Left ventricle myocardium inferior (tissue), 1 donor: ENCODE measurements at regions not wholly inside any gene's neighbourhood (a gene's known extent, or its start where the extent isn't known, plus 50 kb on each side); places are given as distances from the start of the nearest gene placed in this dataset.

ENCODE experiments used
- DNase-seq: peaks from one replicate; pipeline ENCODE4 v3.0.0-alpha.2; 2020
- H3K27ac ChIP-seq: fragments of 200-600 bp; replicated peaks from 2 replicates; pipeline ENCODE4 v1.8.0; 2021
- H3K27me3 ChIP-seq: fragments of 200-600 bp; 2 replicates; pipeline ENCODE4 v1.8.0; 2021; ENCODE audit warnings: low read depth
- H3K36me3 ChIP-seq: fragments of 200-600 bp; 2 replicates; pipeline ENCODE4 v1.8.0; 2021
- H3K4me1 ChIP-seq: fragments of 200-600 bp; 2 replicates; pipeline ENCODE4 v1.8.0; 2021
- H3K4me3 ChIP-seq: fragments of 200-600 bp; 2 replicates; pipeline ENCODE4 v1.8.0; 2021; ENCODE audit warnings: mild to moderate bottlenecking, moderate library complexity
- H3K9me3 ChIP-seq: fragments of 200-600 bp; replicated peaks from 2 replicates; pipeline ENCODE4 v1.8.0; 2021
- intact Hi-C: fragments of 100-400 bp; cut with micrococcal nuclease; formaldehyde crosslinking; loops from one replicate; pipeline ENCODE4 v1.11.0; 2022
- TF ChIP-seq, protein P1 (sequence below): fragments of 200-600 bp; IDR thresholded peaks from 2 replicates; pipeline ENCODE4 v1.8.0; 2021; ENCODE audit warnings: antibody characterized with exemption, mild to moderate bottlenecking, borderline replicate concordance
- donor health status: DM: no; HTN: yes; CAD: no; lungs with severe emphysema.

DNA sequence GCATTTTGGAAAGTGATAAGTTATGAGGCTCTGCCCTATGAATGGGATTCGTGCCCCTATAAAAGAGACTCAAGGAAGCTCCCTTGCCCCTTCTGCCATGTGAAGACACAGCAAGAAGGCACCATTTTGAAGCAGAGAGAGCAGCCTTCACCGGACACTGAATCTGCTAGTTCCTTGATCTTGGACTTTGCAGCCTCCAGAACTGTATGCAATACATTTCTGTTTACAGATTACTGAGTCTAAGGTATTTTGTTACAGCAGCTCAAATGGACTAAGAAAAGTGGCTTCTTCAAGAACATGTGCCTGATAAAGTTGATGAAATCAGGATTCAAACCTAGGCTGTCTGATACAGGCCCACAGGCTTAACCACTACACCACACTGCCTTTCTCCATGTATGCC lies 131.6 kb upstream of the MAP3K1 start:
- Histone ChIP-seq H3K9me3 (no peaks in the 10 kb centered on the region), H3K4me1 (peaks cover 10% of the 10 kb centered on the region), H3K27ac (no peak overlapping the region), H3K36me3 (no peaks in the 10 kb centered on the region), H3K27me3 (no peaks in the 10 kb centered on the region), H3K4me3 (no peak overlapping the region)
- no peak for DNase-seq
- TF ChIP-seq, protein P1, sequence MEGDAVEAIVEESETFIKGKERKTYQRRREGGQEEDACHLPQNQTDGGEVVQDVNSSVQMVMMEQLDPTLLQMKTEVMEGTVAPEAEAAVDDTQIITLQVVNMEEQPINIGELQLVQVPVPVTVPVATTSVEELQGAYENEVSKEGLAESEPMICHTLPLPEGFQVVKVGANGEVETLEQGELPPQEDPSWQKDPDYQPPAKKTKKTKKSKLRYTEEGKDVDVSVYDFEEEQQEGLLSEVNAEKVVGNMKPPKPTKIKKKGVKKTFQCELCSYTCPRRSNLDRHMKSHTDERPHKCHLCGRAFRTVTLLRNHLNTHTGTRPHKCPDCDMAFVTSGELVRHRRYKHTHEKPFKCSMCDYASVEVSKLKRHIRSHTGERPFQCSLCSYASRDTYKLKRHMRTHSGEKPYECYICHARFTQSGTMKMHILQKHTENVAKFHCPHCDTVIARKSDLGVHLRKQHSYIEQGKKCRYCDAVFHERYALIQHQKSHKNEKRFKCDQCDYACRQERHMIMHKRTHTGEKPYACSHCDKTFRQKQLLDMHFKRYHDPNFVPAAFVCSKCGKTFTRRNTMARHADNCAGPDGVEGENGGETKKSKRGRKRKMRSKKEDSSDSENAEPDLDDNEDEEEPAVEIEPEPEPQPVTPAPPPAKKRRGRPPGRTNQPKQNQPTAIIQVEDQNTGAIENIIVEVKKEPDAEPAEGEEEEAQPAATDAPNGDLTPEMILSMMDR: no peak
- intact Hi-C loops: no loop called here

GRCh38 chr5:56683281-56683680 lies 132.1 kb upstream of the MAP3K1 start:
- H3K36me3 ChIP-seq: no peaks in the 10 kb centered on the region
- H3K27me3 ChIP-seq: no peaks in the 10 kb centered on the region
- no peak for DNase-seq
- intact Hi-C loops: no loop called here
- no peak overlapping the region for H3K27ac ChIP-seq
- TF ChIP-seq, protein P1: no peak
- H3K4me1 ChIP-seq: peaks cover 6% of the 10 kb centered on the region
- H3K9me3 ChIP-seq: no peaks in the 10 kb centered on the region
- H3K4me3 ChIP-seq: no peak overlapping the region

DNA sequence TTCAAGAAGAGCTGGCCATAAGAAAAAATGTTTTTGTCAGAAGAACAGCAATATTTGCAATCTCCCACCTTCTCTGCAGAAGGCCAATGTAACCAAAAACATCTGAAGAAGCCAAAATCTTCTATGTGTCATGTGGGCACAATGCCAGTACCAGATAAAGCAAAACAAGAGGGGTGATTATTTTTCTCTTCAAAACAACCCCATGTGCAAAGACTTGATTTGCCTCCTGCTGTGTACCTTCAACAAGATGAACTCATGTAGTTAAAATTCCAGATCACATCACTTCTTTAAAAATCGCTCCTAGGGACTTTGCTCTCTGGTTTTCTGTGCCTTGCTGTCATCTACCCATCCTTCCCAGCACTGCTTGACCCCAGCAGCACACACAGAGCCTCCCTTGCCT lies 134.0 kb upstream of the MAP3K1 start:
- TF ChIP-seq, protein P1: no peak
- no peaks in the 10 kb centered on the region for H3K9me3 ChIP-seq
- DNase-seq: no peak
- H3K27me3 ChIP-seq: no peaks in the 10 kb centered on the region
- H3K36me3 ChIP-seq: no peaks in the 10 kb centered on the region
- no peak overlapping the region for H3K4me3 ChIP-seq
- no peak overlapping the region for H3K27ac ChIP-seq
- intact Hi-C loops: no loop called here
- peaks cover 11% of the 10 kb centered on the region for H3K4me1 ChIP-seq

GRCh38 chr5:56680731-56681130 lies 134.6 kb upstream of the MAP3K1 start:
- H3K36me3 ChIP-seq: no peaks in the 10 kb centered on the region
- no peak overlapping the region for H3K27ac ChIP-seq
- H3K4me1 ChIP-seq: peaks cover 7% of the 10 kb centered on the region
- no peaks in the 10 kb centered on the region for H3K27me3 ChIP-seq
- DNase-seq: no peak
- H3K9me3 ChIP-seq: no peaks in the 10 kb centered on the region
- H3K4me3 ChIP-seq: no peak overlapping the region
- intact Hi-C loops: no loop called here
- TF ChIP-seq, protein P1: no peak

- intact Hi-C loops: no loop called here
- no peak overlapping the region for H3K27ac ChIP-seq
- TF ChIP-seq, protein P1: no peak
- no peak for DNase-seq
- H3K36me3 ChIP-seq: no peaks in the 10 kb centered on the region
- no peaks in the 10 kb centered on the region for H3K9me3 ChIP-seq
- no peak overlapping the region for H3K4me3 ChIP-seq
- H3K4me1 ChIP-seq: peaks cover 5% of the 10 kb centered on the region
- no peaks in the 10 kb centered on the region for H3K27me3 ChIP-seq
Measured at GRCh38 chr5:56677690-56678305, 137.6 kb upstream of the MAP3K1 start.
